ENCODE measurements at regions not wholly inside any gene's neighbourhood (a gene's known extent, or its start where the extent isn't known, plus 50 kb on each side); places are given as distances from the start of the nearest gene placed in this dataset.
"Not testable (repeated sequence)": the region's sequence is repeated elsewhere in the genome, so short reads cannot be mapped to it uniquely, and the experiment has no call there.

DNA sequence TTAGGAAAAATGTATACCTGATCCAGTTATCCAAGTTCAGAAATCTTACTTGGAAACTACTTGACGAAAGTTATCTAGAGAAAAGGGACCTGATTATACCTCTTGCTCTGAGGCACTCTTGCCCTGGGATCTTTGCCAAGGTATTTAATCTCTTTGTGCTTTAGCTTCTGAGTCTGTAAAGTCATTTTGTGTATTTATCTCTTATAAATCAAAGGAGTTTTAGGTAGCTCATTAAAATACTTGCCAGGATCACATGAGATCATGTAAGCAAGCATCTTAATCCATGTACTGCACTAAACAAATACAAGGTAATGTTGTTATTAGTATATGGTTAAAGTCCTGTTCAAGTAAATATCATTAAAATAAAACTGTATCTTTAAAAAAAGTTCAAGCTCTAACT is 147.5 kb downstream of the IPO8 start:
- no peak for DNase-seq (ENCODE audit: low read depth in 2 of 2)
- TF ChIP-seq, protein P1, sequence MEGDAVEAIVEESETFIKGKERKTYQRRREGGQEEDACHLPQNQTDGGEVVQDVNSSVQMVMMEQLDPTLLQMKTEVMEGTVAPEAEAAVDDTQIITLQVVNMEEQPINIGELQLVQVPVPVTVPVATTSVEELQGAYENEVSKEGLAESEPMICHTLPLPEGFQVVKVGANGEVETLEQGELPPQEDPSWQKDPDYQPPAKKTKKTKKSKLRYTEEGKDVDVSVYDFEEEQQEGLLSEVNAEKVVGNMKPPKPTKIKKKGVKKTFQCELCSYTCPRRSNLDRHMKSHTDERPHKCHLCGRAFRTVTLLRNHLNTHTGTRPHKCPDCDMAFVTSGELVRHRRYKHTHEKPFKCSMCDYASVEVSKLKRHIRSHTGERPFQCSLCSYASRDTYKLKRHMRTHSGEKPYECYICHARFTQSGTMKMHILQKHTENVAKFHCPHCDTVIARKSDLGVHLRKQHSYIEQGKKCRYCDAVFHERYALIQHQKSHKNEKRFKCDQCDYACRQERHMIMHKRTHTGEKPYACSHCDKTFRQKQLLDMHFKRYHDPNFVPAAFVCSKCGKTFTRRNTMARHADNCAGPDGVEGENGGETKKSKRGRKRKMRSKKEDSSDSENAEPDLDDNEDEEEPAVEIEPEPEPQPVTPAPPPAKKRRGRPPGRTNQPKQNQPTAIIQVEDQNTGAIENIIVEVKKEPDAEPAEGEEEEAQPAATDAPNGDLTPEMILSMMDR (IDR thresholded peaks at IDR 0.05; ENCODE audit: low read depth, low read length), result no peak
- no peak overlapping the region for H3K4me3 ChIP-seq (replicated peaks in 1 of 2; ENCODE audit: low read depth in 2 of 2, low read length in 2 of 2)

DNA sequence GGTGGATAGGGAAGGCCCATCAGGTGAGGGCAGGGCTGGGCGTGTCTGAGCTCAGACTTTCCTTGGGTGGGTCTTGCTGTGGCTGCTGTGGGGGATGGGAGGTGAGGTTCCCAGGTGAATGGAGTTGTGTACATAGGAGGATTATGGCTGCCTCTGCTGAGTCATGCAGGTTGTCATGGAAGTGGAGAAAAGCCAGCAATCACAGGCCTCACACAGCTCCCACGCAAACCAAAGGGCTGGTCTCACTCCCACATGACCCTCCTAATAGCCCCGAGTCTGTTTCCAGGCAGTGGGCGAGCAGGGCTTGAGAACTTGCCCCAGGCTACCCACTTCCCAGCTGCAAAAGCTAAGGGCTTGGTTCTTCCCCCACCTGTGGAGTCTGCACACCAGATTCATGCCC is 149.5 kb downstream of the IPO8 start:
- no peak for DNase-seq (ENCODE audit: low read depth in 2 of 2)
- H3K4me3 ChIP-seq (replicated peaks in 1 of 2; ENCODE audit: low read depth in 2 of 2, low read length in 2 of 2), result no peak overlapping the region
- TF ChIP-seq, protein P1 (IDR thresholded peaks at IDR 0.05; ENCODE audit: low read depth, low read length), result no peak

DNA sequence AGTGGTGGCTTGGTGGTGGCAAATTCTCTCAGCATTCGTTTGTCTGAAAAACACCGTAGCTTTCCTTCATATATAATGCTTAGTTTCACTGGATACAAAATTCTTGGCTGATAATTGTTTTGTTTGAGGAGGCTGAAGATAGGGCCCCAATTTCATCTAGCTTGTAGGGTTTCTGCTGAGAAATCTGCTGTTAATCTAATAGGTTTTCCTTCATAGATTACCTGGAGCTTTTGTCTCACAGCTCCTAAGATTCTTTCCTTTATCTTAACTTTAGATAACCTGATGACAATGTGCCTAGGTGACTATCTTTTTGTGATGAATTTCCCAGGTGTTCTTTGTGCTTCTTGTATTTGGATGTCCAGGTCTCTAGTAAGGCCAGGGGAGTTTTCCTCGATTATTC is 151.0 kb downstream of the IPO8 start:
- H3K4me3 ChIP-seq (replicated peaks in 1 of 2; ENCODE audit: low read depth in 2 of 2, low read length in 2 of 2); DNase-seq (ENCODE audit: low read depth in 2 of 2): not testable (repeated sequence)

DNA sequence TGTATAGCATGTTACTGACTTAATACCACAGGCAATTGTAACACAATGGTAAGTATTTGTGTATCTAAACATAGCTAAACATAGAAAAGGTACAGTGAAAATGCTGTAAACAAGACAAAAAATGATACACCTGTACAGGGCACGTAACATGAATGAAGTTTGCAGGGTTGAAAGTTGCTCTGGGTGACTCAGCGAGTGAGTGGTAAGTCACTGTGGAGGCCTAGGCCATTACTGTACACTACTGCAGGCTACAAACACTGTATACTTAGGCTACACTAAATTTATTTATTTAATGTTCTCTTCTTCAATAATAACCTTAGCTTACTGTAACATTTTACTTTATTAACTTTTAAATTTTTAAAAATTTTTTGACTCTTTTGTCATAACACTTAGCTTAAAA is 158.4 kb downstream of the IPO8 start:
- DNase-seq (ENCODE audit: low read depth in 2 of 2), result no peak
- TF ChIP-seq, protein P1 (IDR thresholded peaks at IDR 0.05; ENCODE audit: low read depth, low read length), result no peak
- no peak overlapping the region for H3K4me3 ChIP-seq (replicated peaks in 1 of 2; ENCODE audit: low read depth in 2 of 2, low read length in 2 of 2)

DNA sequence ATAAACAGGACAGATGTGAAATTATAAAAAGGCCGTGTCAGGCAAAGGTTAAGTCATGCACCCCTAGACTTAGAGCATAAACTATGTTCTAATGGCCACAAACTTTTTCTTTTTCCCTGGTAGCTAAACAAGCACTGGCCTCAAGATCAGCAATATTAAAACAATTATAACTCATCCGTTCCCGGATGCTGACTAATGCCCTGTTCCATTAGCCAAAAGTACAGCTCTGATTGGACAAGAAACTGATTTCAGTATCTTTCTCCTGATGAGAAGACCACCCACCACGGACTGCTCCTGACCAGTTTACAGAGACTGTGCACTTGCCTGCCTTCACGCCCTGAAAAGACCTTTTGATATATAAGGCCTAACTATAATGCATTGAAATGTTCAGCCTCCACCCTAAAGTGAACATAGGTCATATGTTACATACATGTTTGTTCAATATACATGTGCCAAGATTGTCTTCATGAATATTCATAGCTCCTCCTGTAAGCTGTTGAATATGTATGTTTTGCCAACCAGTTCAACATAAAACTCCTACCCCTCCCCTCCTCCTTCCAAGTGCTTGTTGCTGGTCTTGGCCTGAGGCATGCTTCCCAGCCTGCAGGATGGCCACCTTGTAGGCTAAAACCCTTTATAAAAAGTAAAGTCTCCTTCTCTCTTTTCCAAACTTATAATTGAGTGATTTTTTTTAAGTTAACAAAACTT is 162.0 kb downstream of the IPO8 start:
- DNase-seq (ENCODE audit: low read depth in 2 of 2), result peak; percentile 13 to 43
- TF ChIP-seq, protein P1 (IDR thresholded peaks at IDR 0.05; ENCODE audit: low read depth, low read length), result no peak
- H3K4me3 ChIP-seq (replicated peaks in 1 of 2; ENCODE audit: low read depth in 2 of 2, low read length in 2 of 2), result no peak overlapping the region

DNA sequence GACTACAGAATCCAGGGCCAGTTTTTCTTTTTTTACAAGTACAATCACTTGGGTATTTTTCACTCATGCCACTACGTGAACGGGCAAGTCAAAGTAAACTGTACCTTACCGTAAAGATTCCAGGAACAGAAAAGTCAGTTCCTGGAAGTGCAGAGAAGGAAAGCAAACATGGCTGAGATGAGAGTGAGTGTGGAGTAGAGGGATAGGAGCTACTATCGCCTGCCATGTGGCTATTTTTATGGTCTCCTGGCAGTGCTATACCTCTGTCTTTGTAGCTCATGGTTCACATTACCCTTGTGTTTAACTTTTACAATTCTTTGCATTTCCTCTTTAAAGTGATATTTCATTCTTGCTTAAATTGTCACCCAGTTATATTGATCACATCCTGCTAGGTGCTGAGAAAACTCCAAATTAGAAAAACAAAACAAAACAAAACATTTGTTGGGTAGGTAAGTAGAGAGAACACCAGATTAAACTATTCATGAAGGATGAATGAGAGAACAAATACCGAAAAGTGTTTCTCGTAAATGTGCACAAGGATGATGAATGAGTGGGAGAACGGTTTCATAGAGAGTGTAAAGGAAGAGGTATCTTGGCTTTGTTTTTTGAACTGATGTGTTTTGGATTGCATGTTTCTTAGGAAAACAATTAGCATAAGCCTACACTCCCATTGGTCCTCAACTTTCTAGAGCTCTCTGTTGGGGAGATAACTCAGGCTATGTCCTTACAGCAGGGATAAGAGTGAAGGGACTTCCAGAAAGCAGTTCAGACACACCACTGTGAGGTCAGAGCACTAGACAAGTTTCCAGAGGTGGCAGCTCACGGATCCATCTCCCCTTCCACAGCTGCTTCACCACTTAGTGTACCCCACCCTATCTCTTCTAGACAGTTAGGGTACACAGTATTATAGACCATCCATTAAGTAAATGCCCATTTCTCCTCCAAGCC is 163.7 kb downstream of the IPO8 start:
- no peak for DNase-seq (ENCODE audit: low read depth in 2 of 2)
- TF ChIP-seq, protein P1 (IDR thresholded peaks at IDR 0.05; ENCODE audit: low read depth, low read length), result no peak
- no peak overlapping the region for H3K4me3 ChIP-seq (replicated peaks in 1 of 2; ENCODE audit: low read depth in 2 of 2, low read length in 2 of 2)
